Lower leg skin (tissue), 3 donors: ENCODE measurements at regions not wholly inside any gene's neighbourhood (a gene's known extent, or its start where the extent isn't known, plus 50 kb on each side); places are given as distances from the start of the nearest gene placed in this dataset.

Source experiments
- CTCF ChIP-seq, 3 donors: fragments of 450-650 bp; IDR thresholded peaks; one replicate each; pipeline ENCODE4 v1.5.1; 2016; ENCODE audit warnings: antibody characterized with exemption in 3 of 3, mild to moderate bottlenecking in 3 of 3, moderate library complexity in 2 of 3
- POLR2A ChIP-seq, 2 donors: fragments of 450-650 bp; IDR thresholded peaks; one replicate each; pipeline ENCODE4 v1.6.1; 2016 to 2017; ENCODE audit warnings: antibody characterized with exemption in 2 of 2, mild to moderate bottlenecking in 1 of 2, moderate library complexity in 1 of 2

DNA sequence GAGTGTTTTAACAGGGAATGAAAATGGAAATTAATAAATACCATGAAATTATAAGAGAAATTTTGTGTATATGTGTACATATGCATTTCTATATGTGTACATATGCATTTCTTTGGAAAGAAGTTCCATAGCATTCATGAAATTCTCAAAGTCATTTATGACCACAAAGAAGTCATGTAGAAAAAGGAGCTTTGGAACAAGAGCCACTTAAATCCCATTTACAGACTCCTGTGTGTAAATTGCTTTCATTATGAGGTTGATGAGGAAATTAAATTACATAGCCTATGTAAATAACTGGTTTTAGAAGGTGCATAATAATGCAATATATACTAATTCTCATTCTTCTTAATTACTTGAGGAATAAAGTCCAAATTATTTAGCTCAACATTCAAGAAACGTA, 450.5 kb upstream of the SYT1 start:
- TF ChIP-seq CTCF (IDR thresholded peaks at IDR 0.05) (no peak), POLR2A (IDR thresholded peaks at IDR 0.05) (no peak)
